Stimulated activated CD8-positive, alpha-beta memory T cell treated with anti-CD3 and anti-CD28 coated beads, Interleukin-12 subunit alpha, Interleukin-12 subunit beta, amount 100 ng/mL, for 24 hours (primary cell): ENCODE measurements at regions not wholly inside any gene's neighbourhood (a gene's known extent, or its start where the extent isn't known, plus 50 kb on each side); places are given as distances from the start of the nearest gene placed in this dataset.
"Not testable (repeated sequence)": the region's sequence is repeated elsewhere in the genome, so short reads cannot be mapped to it uniquely, and the experiment has no call there.

Source experiments
- DNase-seq: peaks from one replicate; pipeline ENCODE4 v3.0.0-alpha.2; 2020; ENCODE audit errors: extremely low read depth

DNA sequence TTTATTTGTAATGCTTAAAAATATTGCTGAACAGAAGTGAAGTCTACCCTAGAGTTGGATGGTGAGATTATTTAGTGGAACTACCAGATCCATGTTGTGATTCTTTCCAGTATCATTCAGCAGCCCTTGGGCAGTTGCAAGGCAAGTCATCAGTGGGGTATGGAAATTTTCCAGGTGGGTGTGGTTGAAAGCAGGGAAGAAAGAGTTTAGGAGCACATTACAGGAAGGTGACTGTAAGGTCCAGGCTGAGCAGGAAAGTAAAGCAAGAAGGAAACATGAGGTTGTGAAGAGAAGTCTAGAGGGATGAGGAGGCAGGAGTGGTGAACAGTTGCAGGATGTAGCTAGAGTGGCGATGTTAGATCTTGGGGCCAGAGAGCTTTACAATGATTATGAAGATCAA, 178.0 kb upstream of the ROPN1B start:
- not testable (repeated sequence) for DNase-seq

DNA sequence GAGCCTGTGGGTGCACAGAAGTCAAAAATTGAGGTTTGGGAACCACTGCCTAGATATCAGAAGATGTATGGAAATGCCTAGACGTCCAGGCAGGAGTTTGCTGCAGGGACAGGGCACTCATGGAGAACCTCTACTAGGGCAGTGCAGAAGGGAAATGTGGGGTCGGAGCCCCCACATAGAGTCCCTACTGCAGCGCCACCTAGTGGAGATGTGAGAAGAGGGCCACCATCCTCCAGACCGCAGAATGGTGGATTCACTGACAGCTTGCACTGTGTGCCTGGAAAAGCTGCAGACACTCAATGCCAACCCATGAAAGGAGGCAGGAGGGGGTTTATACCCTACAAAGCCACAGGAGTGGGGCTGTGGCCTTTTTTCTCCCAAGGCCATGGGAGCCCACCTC, 159.0 kb upstream of the ROPN1B start:
- DNase-seq = not testable (repeated sequence)

DNA sequence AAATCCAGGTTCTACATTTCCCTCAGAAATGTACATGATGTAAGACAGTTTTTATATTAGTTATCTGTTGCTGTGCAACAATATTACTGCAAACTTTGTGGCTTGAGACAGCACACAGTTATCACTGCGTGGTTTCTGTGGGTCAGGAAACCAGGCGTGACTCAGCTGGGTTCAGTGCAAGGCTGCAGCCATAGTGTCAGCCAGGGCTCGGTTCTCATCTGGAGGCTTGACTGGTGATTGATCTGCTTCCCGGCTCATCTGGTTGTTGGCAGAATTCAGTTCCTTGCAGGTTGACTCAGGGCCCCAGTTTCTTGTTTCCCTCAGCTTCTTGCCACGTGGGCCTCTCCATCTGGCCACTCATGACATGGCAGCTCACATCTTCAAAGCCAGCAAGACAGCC, 146.8 kb upstream of the ROPN1B start:
- not testable (repeated sequence) for DNase-seq

DNA sequence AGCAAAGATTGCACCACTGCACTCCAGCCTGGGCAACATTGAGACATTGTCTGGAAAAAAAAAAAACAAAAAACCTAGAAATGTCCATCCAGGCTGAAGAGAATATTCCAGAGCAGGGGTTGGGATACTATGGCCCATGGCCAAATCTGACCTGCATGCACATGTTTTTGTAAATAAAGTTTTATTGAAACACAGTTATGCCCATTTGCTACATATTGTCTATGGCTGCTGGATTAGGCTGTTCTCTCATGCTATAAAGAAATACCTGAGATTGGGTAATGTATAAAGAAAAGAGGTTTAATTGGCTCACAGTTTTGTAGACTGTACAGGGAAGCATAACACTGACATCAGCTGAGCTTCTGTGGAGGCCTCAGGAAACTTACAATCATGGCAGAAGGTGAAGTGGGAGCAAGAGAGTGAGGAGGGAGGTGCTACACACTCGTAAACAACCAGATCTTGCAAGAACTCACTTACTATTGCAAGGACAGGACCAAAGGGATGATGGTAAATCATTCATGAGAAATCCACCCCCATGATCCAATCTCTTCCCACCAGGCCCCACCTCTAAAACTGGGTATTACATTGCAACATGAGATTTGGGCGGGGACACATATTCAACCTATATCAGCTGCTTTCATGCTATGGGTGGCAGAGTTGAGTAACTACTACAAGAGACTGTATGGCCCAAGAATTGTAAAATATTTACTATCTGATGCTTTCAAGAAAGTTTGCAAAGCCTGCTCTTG, 137.8 kb upstream of the ROPN1B start:
- not testable (repeated sequence) for DNase-seq

DNA sequence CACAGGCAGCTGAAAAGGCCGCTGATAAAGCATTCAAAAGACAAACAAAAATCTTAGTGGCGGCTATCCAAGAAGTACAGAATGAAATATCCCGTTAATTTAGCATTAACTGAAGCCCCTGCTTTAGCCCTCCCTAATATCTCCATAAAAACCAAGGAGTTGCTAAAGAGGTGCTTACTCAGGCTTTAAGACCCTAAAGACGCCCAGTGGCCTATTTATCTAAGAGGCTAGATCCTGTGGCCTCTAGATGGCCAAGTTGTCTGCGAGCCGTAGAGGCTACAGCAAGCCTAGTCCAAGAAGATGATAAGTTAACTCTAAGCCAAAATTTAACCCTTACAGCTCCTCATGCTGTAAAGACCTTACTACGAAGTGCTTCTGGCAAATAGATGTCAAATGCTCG, 133.4 kb upstream of the ROPN1B start:
- not testable (repeated sequence) for DNase-seq

DNA sequence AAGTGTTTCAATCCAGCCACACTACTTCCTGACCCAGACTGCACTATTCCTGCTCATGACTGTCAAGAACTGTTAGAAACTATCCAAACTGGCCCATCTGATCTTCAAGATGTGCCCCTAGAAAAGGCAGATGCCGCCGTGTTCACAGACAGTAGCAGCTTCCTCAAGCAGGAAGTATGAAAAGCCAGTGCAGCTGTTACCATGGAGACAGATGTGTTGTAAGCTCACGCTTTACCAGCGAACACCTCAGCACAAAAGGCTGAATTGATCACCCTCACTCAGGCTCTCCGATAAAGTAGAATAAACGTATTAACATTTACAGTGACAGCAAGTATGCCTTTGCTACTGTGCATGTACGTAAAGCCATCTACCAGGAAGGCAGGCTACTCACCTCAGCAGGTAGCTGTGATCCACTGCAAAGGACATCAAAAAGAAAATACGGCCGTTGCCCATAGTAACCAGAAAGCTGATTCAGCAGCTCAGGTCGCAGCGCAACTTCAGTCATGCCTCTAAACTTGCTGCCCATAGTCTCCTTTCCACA, 132.9 kb upstream of the ROPN1B start:
- DNase-seq = not testable (repeated sequence)

DNA sequence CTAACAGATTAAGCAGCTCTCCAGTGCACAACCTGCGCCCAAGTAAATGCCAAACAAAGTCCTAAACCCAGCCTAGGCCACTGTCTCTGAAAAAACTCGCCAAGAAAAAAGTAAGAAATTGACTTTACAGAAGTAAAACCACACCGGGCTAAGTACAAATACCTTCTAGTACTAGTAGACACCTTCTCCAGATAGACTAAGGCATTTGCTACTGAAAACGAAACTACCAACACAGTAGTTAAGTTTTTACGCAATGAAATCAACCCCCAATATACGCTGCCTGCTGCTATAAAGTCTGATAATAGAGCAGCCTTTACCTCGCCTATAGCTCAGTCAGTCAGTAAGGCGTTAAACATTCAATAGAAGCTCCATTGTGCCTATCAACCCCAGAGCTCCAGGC, 132.2 kb upstream of the ROPN1B start:
- DNase-seq = not testable (repeated sequence)

DNA sequence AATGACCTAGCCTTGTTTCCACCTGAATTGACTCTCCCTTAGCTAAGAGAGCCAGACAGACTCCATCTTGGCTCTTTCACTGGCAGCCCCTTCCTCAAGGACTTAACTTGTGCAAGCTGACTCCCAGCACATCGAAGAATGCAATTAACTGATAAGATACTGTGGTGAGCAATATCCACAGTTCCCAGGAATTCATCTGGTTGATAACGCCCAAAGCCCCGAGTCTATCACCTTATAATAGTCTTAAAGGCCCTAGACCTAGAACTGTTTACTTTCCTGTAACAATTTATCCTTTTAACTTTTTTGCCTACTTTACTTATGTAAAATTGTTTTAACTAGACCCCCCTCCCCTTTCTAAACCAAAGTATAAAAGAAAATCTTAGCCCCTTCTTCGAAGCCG, 130.1 kb upstream of the ROPN1B start:
- DNase-seq = not testable (repeated sequence)

DNA sequence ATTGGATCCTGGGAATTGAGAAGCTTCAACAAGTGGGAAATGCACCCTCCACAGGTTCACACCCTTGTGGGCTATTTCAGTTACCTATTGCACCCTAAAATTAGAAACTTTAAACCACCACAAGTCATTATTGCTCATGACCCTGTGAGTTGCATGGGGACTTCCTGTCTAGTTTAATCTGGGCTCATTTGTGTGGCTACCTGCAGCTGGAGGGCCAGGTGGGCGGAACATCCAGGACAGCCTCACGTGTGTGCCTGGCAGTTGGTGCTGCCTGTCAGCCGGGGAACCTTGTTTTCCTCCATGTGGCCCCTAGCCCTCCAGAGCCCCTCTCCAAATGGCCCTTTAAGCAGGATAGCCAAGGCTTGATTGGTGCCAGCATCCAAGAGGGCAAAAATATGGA, 128.5 kb upstream of the ROPN1B start:
- DNase-seq = not testable (repeated sequence)

DNA sequence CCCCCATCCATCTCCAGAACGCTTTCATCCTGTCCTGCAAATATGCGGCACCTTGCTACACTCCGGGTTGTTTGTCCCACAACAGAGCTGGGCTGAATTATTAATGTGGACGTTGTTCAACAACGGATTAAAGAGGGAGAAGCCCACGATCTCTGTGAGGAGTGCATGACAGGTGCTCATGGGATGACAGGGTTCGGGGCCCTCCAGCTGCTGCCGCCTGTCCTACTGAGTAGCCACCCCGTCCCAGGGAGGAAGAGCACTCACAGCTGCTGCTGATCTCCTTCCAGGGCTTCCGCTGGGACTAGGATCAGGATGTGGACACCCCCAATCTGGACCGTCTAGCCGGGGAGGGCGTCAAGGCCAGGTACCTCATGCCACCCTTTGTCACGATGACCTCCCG, 121.0 kb upstream of the ROPN1B start:
- DNase-seq = not testable (repeated sequence)

DNA sequence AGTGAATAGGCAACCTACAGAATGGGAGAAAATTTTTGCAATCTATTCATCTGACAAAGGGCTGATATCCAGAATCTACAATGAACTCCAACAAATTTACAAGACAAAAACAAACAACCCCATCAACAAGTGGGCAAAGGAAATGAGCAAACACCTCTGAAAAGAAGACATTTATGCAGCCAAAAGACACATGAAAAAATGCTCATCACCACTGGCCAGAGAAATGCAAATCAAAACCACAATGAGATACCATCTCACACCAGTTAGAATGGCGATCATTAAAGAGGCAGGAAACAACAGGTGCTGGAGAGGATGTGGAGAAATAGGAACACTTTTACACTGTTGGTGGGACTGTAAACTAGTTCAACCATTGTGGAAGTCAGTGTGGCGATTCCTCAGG, 114.0 kb upstream of the ROPN1B start:
- DNase-seq = not testable (repeated sequence)

DNA sequence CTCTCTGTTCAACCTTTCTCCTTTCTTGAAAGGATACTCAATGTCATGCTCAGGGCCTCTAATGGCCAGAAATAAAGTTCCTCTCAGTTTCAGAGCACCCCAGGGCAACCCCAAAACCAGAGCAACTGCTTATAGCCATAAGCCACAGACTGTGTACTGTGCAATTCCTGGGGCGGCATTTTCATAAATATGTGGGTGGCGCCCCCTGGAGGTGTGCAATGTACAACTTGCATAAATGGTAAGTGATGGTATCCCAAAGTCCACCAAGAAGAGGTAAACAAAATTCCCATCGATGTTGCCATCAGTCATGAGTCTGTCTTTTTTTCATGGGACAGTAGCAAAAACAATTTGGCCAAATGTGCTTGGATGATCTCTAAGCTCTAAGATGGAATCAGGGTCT, 108.4 kb upstream of the ROPN1B start:
- not testable (repeated sequence) for DNase-seq

DNA sequence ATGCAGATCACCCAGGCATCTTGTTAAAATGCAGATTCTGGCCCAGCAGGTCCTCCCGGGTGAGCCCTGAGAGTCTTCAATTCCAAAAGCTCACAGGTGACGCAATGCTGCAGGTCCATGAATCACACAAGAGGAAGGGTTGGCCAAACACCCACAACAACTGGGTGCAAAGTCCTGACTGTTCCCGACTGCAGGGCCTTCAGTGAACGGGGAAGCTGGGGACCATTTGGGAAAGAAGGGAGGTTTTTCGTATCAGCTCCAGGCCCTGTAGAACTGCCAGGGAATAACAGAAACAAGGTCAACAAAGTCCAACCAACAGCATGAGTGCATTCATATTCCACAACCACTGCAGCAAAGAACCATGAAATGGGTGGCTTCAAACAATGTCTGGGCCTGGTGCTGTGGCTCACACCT, 106.1 kb upstream of the ROPN1B start:
- not testable (repeated sequence) for DNase-seq

DNA sequence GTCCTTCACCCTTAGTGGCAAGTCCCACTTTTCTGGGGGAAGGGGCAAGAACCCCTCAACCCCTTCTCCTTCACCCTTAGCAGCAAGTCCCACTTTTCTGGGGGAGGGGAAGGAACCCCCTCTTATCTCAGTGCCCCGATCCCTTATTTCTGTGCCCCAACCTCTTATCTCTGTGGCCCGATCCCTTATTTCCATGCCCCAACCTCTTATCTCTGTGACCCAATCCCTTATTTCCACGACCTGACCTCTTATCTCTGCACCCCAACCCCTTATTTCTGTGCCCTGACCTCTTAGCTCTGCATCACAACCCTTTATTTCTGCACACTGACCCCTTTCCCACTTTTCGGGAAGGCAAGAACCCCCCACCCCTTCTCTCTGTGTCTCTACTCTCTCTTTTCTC, 104.4 kb upstream of the ROPN1B start:
- not testable (repeated sequence) for DNase-seq

DNA sequence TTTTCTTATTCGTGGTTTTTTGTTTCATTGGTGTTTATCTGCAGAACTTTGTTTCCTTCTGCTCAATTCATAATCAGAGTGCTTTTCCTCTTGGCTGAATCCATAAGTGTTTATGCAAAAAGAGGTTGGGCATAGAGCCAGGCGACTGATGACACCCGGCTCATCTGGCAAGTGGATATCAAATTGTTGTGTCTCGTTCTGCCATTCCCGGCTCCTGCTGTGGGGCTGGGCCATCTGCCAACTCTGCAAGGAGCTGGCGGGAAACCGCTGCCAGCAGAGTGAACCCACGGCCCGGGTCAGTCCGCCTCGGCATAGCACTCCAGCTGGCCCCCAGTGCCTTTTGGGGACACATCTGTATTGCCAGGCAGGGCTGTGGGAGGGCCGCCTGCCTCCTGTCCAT, 83.0 kb upstream of the ROPN1B start:
- DNase-seq = not testable (repeated sequence)

DNA sequence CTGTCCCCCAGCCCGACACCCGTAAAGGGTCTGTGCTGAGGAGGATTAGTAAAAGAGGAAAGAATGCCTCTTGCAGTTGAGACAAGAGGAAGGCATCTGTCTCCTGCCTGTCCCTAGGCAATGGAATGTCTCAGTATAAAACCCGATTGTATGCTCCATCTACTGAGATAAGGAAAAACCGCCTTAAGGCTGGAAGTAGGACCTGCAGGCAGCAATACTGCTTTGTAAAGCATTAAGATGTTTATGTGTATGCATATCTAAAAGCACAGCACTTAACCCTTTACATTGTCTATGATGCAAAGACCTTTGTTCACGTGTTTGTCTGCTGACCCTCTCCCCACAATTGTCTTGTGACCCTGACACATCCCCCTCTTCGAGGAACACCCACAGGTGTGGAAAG, 69.8 kb upstream of the ROPN1B start:
- DNase-seq = not testable (repeated sequence)

DNA sequence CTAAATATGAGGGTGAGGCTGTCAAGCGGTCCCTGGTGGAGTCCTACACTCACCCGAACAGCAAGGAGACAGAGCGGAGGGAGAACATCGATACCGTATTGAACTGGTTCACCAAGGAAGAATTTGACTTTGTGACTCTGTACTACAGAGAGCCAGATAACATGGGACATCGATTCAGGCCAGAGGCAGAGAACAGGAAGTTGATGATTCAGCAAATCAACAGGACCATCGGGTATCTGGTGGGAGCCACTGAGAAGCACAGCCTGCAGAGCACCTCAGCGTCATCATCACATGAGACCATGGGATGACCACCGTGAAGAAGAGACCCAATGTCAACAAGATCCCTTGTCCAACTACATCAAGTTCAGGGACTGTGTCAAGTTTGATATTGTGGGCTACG, 67.5 kb upstream of the ROPN1B start:
- not testable (repeated sequence) for DNase-seq

DNA sequence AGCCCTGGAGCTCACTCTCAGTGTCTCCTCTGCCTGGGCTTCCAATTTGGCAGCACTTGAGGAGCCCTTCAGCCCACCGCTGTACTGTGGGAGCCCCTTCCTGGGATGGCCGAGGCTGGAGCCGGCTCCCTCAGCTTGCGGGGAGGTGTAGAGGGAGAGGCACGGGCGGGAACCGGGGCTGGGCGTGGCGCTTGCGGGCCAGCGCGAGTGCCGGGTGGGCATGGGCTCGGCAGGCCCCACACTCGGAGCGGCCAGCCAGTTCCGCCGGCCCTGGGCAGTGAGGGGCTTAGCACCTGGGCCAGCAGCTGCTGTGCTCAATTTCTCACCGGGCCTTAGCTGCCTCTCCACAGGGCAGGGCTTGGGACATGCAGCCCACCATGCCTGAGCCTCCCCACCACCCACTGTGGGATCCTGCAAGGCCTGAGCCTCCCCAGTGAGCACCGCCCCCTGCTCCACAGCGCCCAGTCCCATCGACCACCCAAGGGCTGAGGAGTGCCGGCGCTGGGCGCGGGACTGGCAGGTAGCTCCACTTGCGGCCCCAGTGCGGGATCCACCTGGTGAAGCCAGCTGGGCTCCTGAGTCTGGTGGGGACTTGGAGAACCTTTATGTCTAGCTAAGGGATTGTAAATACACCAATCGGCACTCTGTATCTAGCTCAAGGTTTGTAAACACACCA, 65.1 kb upstream of the ROPN1B start:
- DNase-seq = not testable (repeated sequence)

DNA sequence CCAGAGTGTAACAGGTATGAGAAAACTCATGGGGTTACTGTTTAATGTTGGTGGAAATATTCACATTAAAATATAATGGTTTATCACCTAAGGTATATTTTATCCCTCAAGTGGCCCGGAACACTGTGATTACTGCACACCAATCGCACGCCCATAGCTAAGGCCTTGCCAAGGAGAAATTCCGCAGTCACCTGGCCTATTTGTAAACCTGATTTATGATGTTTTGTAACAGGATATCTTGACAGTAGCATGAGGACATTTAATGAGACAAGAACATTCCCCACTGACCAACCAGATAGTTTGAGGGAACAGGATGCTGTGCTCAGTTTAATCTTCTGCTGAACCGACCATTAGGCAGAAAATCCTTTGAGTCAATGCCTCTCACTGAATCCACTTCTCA, 61.7 kb upstream of the ROPN1B start:
- DNase-seq = not testable (repeated sequence)

DNA sequence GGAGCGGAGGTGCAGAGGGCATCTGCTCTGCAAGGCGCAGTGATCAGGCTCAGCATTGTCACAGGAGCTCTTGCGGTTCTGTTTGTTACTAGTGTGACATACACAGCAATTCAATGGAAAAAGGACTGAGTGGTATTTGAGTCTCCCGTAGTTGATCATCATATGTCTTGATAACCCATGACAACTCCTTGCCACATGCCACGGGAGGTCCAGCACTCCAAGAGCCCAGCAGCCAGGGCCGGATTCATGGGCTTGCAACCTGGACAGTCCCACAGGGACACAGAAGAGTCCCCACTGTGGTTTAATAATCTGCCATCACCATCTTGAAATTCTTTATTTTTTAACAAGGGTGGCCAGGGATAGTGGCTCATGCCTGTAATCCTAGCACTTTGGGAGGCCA, 58.1 kb upstream of the ROPN1B start:
- DNase-seq = not testable (repeated sequence)

DNA sequence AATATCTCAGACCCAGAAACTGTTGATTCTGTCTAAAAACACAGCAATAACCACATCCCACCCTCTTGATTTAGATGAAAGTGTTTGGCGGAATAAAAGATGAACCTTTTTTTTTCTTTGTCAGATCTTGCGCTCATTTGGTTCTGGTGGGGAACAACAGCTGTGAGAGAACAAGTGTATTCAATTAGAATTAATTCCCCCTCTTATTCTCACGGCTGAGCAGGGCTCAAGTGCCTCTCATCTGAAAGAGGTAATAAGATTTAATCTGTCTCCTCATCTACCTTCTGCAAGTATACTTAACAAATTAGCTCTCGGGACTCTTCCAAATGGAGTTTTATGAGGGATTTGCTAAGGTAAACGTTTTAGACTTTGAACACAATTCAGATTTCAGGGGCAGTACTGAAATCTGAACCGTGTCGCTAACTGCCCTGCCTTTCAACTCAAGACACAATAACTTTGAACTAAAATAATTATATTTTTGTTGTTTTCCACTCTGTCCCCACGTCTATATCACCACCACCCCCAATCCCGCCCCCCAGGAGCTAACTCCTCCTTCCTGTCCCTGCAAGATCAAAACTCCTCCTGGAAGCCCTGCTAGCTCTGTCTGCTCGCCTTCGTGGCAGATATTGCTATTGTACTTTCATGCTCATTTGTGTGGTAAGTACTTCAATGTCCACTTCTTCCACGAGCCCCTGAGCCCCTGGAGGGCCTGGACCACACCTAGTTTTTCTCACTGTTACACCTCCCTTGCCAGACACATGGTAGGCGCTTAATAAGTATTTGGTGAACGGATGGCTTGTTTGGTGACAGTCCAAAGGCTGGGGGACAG, 54.2 kb upstream of the ROPN1B start:
- not testable (repeated sequence) for DNase-seq

DNA sequence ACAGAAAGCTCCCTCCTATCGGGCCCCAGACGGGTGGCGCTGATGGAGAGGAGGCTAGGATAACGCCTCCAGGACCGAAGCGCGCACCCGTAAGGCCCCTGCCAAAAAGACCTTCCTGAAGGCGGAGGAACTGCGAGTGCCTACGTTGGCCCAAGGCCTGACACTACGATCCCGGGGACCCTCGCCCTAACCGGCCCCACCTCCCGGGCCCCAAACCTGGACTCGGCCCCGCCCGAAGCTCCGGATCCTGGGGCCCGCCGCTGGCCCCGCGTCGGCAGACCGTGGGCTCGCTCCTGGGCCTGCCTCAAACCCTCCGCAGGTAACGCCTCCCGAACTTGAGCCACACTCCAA, 53.6 kb upstream of the ROPN1B start:
- not testable (repeated sequence) for DNase-seq
